ENCODE measurements at regions not wholly inside any gene's neighbourhood (a gene's known extent, or its start where the extent isn't known, plus 50 kb on each side); places are given as distances from the start of the nearest gene placed in this dataset.

GRCh38 chr14:65901595-65901994 is 489.1 kb downstream of the FUT8 start:
- in situ Hi-C loops (cut with MboI; ENCODE audit: low sequenced_read_pairs) = no loop called here
- ChIA-PET CTCF (no interaction called here), POLR2A (ENCODE audit: unreplicated experiment) (no interaction called here)

More at GRCh38 chr14:65901595-65901994, 489.1 kb downstream of the FUT8 start:
- no peak overlapping the region for H2BK120ac ChIP-seq (ENCODE audit: low read depth, low read length)
- ATAC-seq (ENCODE audit: low read depth) (no peak), DNase-seq (no peak)
- H4K8ac ChIP-seq (ENCODE audit: low read depth in 2 of 2, low read length in 2 of 2) = no peak overlapping the region
- no peaks in the 10 kb centered on the region for H3K9me1 ChIP-seq (ENCODE audit: insufficient read depth, low read length)
- no peak overlapping the region for H3K4me2 ChIP-seq (ENCODE audit: low read depth, low read length)
- no peak overlapping the region for H2BK20ac ChIP-seq (ENCODE audit: low read depth, low read length)
- H2AFZ ChIP-seq (replicated peaks; ENCODE audit: low read length, poor library complexity) = no peak overlapping the region
- no peaks in the 10 kb centered on the region for H4K20me1 ChIP-seq (ENCODE audit: insufficient read depth, low read length)
- BruUV-seq (replicated peaks) = no TSS peak
- no peak overlapping the region for H3K4ac ChIP-seq (ENCODE audit: low read depth, low read length)
- H3K4me1 ChIP-seq (ENCODE audit: control insufficient read depth, insufficient read depth, low read length) = no peaks in the 10 kb centered on the region
- H2AK5ac ChIP-seq (ENCODE audit: low read depth, low read length) = no peak overlapping the region
- TF ChIP-seq RCOR1 (IDR thresholded peaks at IDR 0.05; ENCODE audit: insufficient replicate concordance, low read length) = no peak
- TF ChIP-seq FOS (IDR thresholded peaks at IDR 0.05; ENCODE audit: low read depth, low read length) = no peak
- TF ChIP-seq CTCF (conservative IDR thresholded peaks at IDR 0.05; ENCODE audit: low read depth, low read length) = no peak
- TF ChIP-seq MXI1 (IDR thresholded peaks at IDR 0.05; ENCODE audit: borderline replicate concordance, low read depth, low read length) = no peak
- TF ChIP-seq USF2 (IDR thresholded peaks at IDR 0.05; ENCODE audit: low read depth, low read length) = no peak
- TF ChIP-seq MAZ (IDR thresholded peaks at IDR 0.05; ENCODE audit: borderline replicate concordance, low read depth, low read length) = no peak
- TF ChIP-seq NFE2L2 (IDR thresholded peaks at IDR 0.05; ENCODE audit: low read depth, low read length) = no peak
- no peak for TF ChIP-seq RFX5 (IDR thresholded peaks at IDR 0.05; ENCODE audit: low read depth, low read length)
- TF ChIP-seq SMC3 (IDR thresholded peaks at IDR 0.05; ENCODE audit: low read depth, low read length) = no peak
- no peak for TF ChIP-seq CEBPB (IDR thresholded peaks at IDR 0.05; ENCODE audit: low read depth, low read length)
- TF ChIP-seq POLR2A (IDR thresholded peaks at IDR 0.05; ENCODE audit: low read depth, low read length) = no peak
- no peak for TF ChIP-seq BHLHE40 (IDR thresholded peaks at IDR 0.05; ENCODE audit: low read depth, low read length)
- no peak for TF ChIP-seq ELK1 (IDR thresholded peaks at IDR 0.05; ENCODE audit: borderline replicate concordance, low read depth, low read length)
- TF ChIP-seq CHD1 (IDR thresholded peaks at IDR 0.05; ENCODE audit: low read depth, low read length) = no peak
- no peak for TF ChIP-seq MAFK (IDR thresholded peaks at IDR 0.05; ENCODE audit: low read depth, low read length)
- no peak for TF ChIP-seq RAD21 (IDR thresholded peaks at IDR 0.05; ENCODE audit: low read length)
- H2AK9ac ChIP-seq (replicated peaks; ENCODE audit: low read depth, low read length, poor library complexity) = no peak overlapping the region
- H4K5ac ChIP-seq (ENCODE audit: low read depth, low read length) = no peak overlapping the region
- H3K23ac ChIP-seq (ENCODE audit: low read depth, low read length) = no peak overlapping the region
- no peaks in the 10 kb centered on the region for H3K27me3 ChIP-seq (ENCODE audit: control insufficient read depth, insufficient read depth, low read length)
- no peak overlapping the region for H2BK15ac ChIP-seq (ENCODE audit: low read depth, low read length)
- H4K91ac ChIP-seq (ENCODE audit: insufficient read depth, low read depth, low read length) = no peak overlapping the region
- no peaks in the 10 kb centered on the region for H3K36me3 ChIP-seq (ENCODE audit: control insufficient read depth, insufficient read depth, low read length)
- H3K9me3 ChIP-seq (ENCODE audit: control insufficient read depth, insufficient read depth, low read length) = 0 out of 2 replicates have a peak, but pooled peaks cover 2% of the 10 kb centered on the region
- intact Hi-C loops (cut with micrococcal nuclease) = no loop called here
- dilution Hi-C loops (cut with HindIII; ENCODE audit: low sequenced_read_pairs, unreplicated experiment) = no loop called here
- H3K18ac ChIP-seq (ENCODE audit: low read depth, low read length) = no peak overlapping the region
- no CpG with 5 or more reads among the region's 1 CpG for WGBS, 2 experiments (ENCODE audit: extremely low coverage in 2 of 2, insufficient read length in 1 of 2)
- H2BK5ac ChIP-seq (ENCODE audit: low read depth, low read length, poor library complexity, severe bottlenecking) = no peak overlapping the region
- H3K4me3 ChIP-seq (ENCODE audit: insufficient read depth, low read depth, low read length) = no peak overlapping the region
- no peaks in the 10 kb centered on the region for H3K79me1 ChIP-seq (ENCODE audit: low read depth in 1 of 2, low read length in 2 of 2)
- H3K27ac ChIP-seq (ENCODE audit: insufficient read depth, low read length) = no peak overlapping the region
- no peak overlapping the region for H3K56ac ChIP-seq (ENCODE audit: extremely low read depth, insufficient read depth, low read length)
- no peak overlapping the region for H3K14ac ChIP-seq (replicated peaks; ENCODE audit: low read depth, low read length)
- no peak overlapping the region for H3K9ac ChIP-seq (ENCODE audit: low read depth, low read length)
